Neural progenitor cell (in vitro differentiated cells): ENCODE measurements at regions not wholly inside any gene's neighbourhood (a gene's known extent, or its start where the extent isn't known, plus 50 kb on each side); places are given as distances from the start of the nearest gene placed in this dataset.
A peak's percentile ranks its signal among the peaks of the same experiment; 100 is the strongest.

ENCODE experiments used
- DNase-seq: peaks from one replicate; pipeline ENCODE4 v3.0.0-alpha.2; 2016; ENCODE audit warnings: low spot score
- H2AFZ ChIP-seq: fragments of 200-600 bp; sonication (generic); replicated peaks from 2 replicates; pipeline ENCODE4 v1.6.1; 2016; ENCODE audit warnings: antibody characterized with exemption
- H3F3A ChIP-seq: fragments of 200-600 bp; sonication (generic); 2 replicates; pipeline ENCODE4 v1.6.1; 2016; ENCODE audit warnings: antibody characterized with exemption, low read depth
- H3K27ac ChIP-seq: fragments of 200-600 bp; sonication (generic); 2 replicates; pipeline ENCODE4 v1.5.1; 2016; ENCODE audit warnings: mild to moderate bottlenecking
- H3K27me3 ChIP-seq: fragments of 200-600 bp; sonication (generic); 2 replicates; pipeline ENCODE4 v1.6.1; 2016; ENCODE audit warnings: mild to moderate bottlenecking, moderate library complexity
- H3K36me3 ChIP-seq: fragments of 200-600 bp; sonication (generic); 2 replicates; pipeline ENCODE4 v1.5.1; 2016
- H3K4me1 ChIP-seq: fragments of 200-600 bp; sonication (generic); 2 replicates; pipeline ENCODE4 v1.6.1; 2016; ENCODE audit warnings: mixed run types
- H3K4me2 ChIP-seq: fragments of 200-600 bp; sonication (generic); 2 replicates; pipeline ENCODE4 v1.6.1; 2016
- H3K4me3 ChIP-seq: fragments of 200-600 bp; sonication (generic); 2 replicates; pipeline ENCODE4 v1.5.1; 2016
- H3K79me2 ChIP-seq: fragments of 200-600 bp; sonication (generic); 2 replicates; pipeline ENCODE4 v1.6.1; 2016; ENCODE audit warnings: low read depth
- H3K9ac ChIP-seq: fragments of 200-600 bp; sonication (generic); 2 replicates; pipeline ENCODE4 v1.6.1; 2016
- H3K9me3 ChIP-seq: fragments of 200-600 bp; sonication (generic); 2 replicates; pipeline ENCODE4 v1.5.1; 2016; ENCODE audit warnings: low read depth
- H4K20me1 ChIP-seq: fragments of 200-600 bp; sonication (generic); 2 replicates; pipeline ENCODE4 v1.6.1; 2016; ENCODE audit warnings: low read depth
- H3K27ac Mint-ChIP-seq: 3 replicates; pipeline ENCODE4 v1.8.0; 2021; ENCODE audit warnings: mixed read lengths
- H3K27me3 Mint-ChIP-seq: 2 replicates; pipeline ENCODE4 v1.8.0; 2022; ENCODE audit warnings: low read depth, mild to moderate bottlenecking, inconsistent platforms, moderate library complexity, mixed read lengths; ENCODE audit not compliant: insufficient read depth
- H3K36me3 Mint-ChIP-seq: 3 replicates; pipeline ENCODE4 v1.8.0; 2021; ENCODE audit warnings: mixed read lengths
- H3K4me1 Mint-ChIP-seq: 3 replicates; pipeline ENCODE4 v1.8.0; 2021; ENCODE audit warnings: mixed read lengths
- H3K4me3 Mint-ChIP-seq: 3 replicates; pipeline ENCODE4 v1.8.0; 2021; ENCODE audit warnings: mild to moderate bottlenecking, moderate library complexity, mixed read lengths
- H3K9me3 Mint-ChIP-seq: 3 replicates; pipeline ENCODE4 v1.8.0; 2020; ENCODE audit warnings: mixed read lengths
- EZH2 ChIP-seq: fragments of 200-600 bp; sonication (generic); IDR thresholded peaks from 2 replicates; pipeline ENCODE4 v1.6.1; 2017; ENCODE audit warnings: antibody characterized with exemption, mild to moderate bottlenecking, moderate library complexity
- EZH2phosphoT487 ChIP-seq: fragments of 200-600 bp; sonication (generic); IDR thresholded peaks from 2 replicates; pipeline ENCODE4 v1.6.1; 2017; ENCODE audit warnings: antibody characterized with exemption
- TF ChIP-seq, protein P1 (sequence below): fragments of 200-600 bp; sonication (generic); IDR thresholded peaks from 2 replicates; pipeline ENCODE4 v1.5.1; 2017; ENCODE audit warnings: antibody characterized with exemption, mild to moderate bottlenecking

DNA sequence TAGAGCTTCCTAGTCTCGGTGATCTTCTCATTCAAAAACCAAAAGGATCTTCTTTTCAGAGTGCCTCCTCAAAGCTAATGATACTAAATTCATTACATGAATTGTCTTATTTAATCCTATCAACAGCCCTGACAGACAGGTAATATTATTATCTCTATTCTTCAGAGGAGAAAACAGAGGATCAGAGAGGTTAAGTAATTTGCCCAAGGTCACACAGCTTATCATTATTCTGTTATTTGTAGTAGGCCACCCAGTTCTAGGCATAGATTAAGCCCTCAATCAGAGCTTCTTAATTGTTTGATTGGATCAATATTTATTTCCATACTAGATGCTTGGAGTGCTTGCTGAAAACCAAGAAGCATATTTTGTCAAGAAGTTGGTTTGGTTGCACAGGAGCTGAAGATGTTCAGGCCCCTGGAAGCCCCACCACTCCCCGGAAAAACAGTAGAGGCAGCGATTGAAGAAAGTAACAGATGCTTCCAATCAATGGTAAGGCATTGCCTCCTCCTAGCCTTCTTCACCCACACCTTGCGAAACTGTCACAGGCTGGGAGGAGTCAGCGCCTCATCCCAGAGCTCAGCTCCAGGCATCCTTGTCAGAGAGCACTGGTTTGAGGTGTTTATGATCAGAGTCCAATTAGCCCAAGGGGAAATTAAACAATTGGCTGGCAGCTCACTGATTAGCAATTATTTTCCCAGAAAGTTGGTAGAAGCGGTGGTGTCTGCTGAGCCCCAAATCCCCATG, 487.2 kb downstream of the BCL11A start:
- Histone ChIP-seq H3K79me2 (no peaks in the 10 kb centered on the region), H3K9me3 (no peaks in the 10 kb centered on the region), H3K4me1 (peaks cover 10% of the 10 kb centered on the region), H3K4me2 (no peak overlapping the region), H3K4me3 (no peak overlapping the region), H4K20me1 (no peaks in the 10 kb centered on the region), H3K36me3 (no peaks in the 10 kb centered on the region), H3K27me3 (no peaks in the 10 kb centered on the region), H2AFZ (no peak overlapping the region), H3F3A (no peaks in the 10 kb centered on the region), H3K9ac (no peak overlapping the region), H3K27ac (no peak overlapping the region)
- peaks cover 44% of the 10 kb centered on the region for H3K4me1 Mint-ChIP-seq
- H3K9me3 Mint-ChIP-seq: no peaks in the 10 kb centered on the region
- no peak for DNase-seq
- H3K27ac Mint-ChIP-seq: no peak overlapping the region
- no peak for TF ChIP-seq EZH2phosphoT487
- H3K4me3 Mint-ChIP-seq: no peak overlapping the region
- H3K36me3 Mint-ChIP-seq: no peaks in the 10 kb centered on the region
- H3K27me3 Mint-ChIP-seq: peaks cover 3% of the 10 kb centered on the region

DNA sequence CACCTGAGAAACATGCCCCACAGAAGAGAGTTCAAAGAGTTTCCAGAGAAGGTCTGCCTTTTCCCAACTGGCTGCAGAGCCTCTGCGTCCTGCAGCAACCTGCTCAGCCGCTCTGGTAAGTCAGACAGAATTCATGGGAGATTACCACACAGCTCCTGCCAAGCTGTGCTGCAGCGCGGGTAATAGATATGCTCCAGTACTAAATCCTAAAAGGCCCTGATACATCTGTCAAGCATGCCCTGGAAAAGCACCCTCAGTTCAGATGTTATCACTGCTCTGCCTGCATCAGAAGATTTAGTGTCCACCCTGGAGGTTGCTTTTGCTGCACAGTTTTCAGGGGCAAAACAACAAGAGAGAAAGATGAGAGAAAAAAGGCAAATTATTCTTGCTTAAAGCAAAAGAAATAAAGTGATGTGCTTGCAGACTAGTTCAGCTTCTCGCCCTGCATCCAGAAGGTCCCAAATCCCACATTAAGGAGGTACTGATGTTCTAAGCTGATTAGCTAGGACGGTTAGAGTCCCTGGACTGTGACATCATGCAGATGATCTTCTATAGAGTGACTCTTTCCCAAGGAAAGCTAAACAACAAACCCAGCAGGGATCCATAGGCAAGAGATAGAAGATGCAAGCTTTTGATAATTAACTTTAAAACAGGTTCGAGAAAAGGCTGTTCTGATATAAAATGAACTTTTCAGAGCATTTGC, 488.6 kb downstream of the BCL11A start:
- no peaks in the 10 kb centered on the region for H4K20me1 ChIP-seq
- peak overlapping the region; percentile 14 for H3K4me2 ChIP-seq
- no peaks in the 10 kb centered on the region for H3K36me3 ChIP-seq
- H3K4me1 Mint-ChIP-seq: peaks cover 34% of the 10 kb centered on the region
- no peaks in the 10 kb centered on the region for H3K9me3 Mint-ChIP-seq
- H3K36me3 Mint-ChIP-seq: no peaks in the 10 kb centered on the region
- H3K27me3 ChIP-seq: no peaks in the 10 kb centered on the region
- H3K9ac ChIP-seq: no peak overlapping the region
- no peak overlapping the region for H3K4me3 ChIP-seq
- peak; percentile 41 for DNase-seq
- TF ChIP-seq EZH2phosphoT487 (no peak), EZH2 (no peak)
- TF ChIP-seq, protein P1, sequence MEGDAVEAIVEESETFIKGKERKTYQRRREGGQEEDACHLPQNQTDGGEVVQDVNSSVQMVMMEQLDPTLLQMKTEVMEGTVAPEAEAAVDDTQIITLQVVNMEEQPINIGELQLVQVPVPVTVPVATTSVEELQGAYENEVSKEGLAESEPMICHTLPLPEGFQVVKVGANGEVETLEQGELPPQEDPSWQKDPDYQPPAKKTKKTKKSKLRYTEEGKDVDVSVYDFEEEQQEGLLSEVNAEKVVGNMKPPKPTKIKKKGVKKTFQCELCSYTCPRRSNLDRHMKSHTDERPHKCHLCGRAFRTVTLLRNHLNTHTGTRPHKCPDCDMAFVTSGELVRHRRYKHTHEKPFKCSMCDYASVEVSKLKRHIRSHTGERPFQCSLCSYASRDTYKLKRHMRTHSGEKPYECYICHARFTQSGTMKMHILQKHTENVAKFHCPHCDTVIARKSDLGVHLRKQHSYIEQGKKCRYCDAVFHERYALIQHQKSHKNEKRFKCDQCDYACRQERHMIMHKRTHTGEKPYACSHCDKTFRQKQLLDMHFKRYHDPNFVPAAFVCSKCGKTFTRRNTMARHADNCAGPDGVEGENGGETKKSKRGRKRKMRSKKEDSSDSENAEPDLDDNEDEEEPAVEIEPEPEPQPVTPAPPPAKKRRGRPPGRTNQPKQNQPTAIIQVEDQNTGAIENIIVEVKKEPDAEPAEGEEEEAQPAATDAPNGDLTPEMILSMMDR: no peak
- peak overlapping the region; percentile 15 for H3K27ac Mint-ChIP-seq
- no peak overlapping the region for H3K27ac ChIP-seq
- H2AFZ ChIP-seq: no peak overlapping the region
- H3K4me3 Mint-ChIP-seq: no peak overlapping the region
- H3K9me3 ChIP-seq: no peaks in the 10 kb centered on the region
- peaks cover 3% of the 10 kb centered on the region for H3K27me3 Mint-ChIP-seq
- H3K4me1 ChIP-seq: peaks cover 10% of the 10 kb centered on the region
- H3K79me2 ChIP-seq: no peaks in the 10 kb centered on the region
- no peaks in the 10 kb centered on the region for H3F3A ChIP-seq

DNA sequence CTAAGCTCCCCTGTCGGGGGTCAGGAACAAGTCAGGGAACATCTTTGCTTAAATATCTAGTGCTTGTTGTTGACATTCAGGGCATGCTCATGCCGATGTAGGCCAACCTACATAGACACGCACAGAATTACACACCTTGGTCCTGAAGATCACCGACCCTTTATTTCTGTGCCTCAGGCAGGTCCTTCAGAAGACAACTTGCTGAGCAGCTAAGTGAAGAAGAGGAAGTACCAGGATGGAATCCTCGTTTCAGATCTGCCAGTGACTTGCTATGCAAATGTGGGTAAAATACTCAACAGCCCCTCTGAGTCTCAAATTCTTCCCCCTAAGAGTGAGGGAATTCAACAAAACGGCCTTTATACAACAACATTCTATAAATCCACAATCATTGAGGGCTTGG, 494.7 kb downstream of the BCL11A start:
- Mint-ChIP-seq H3K4me1 (peaks cover 2% of the 10 kb centered on the region), H3K27me3 (peaks cover 3% of the 10 kb centered on the region), H3K4me3 (no peak overlapping the region), H3K36me3 (no peaks in the 10 kb centered on the region), H3K27ac (no peak overlapping the region), H3K9me3 (no peaks in the 10 kb centered on the region)
- Histone ChIP-seq H3K9me3 (no peaks in the 10 kb centered on the region), H3K27ac (no peak overlapping the region), H3F3A (no peaks in the 10 kb centered on the region), H3K27me3 (no peaks in the 10 kb centered on the region), H3K36me3 (no peaks in the 10 kb centered on the region), H3K4me3 (no peak overlapping the region), H2AFZ (no peak overlapping the region), H3K9ac (no peak overlapping the region), H3K4me2 (no peak overlapping the region), H3K4me1 (no peaks in the 10 kb centered on the region), H3K79me2 (no peaks in the 10 kb centered on the region), H4K20me1 (no peaks in the 10 kb centered on the region)
- TF ChIP-seq EZH2phosphoT487 (no peak), EZH2 (no peak)
- TF ChIP-seq, protein P1: no peak
- no peak for DNase-seq
